ENCODE measurements at regions not wholly inside any gene's neighbourhood (a gene's known extent, or its start where the extent isn't known, plus 50 kb on each side); places are given as distances from the start of the nearest gene placed in this dataset.

DNA sequence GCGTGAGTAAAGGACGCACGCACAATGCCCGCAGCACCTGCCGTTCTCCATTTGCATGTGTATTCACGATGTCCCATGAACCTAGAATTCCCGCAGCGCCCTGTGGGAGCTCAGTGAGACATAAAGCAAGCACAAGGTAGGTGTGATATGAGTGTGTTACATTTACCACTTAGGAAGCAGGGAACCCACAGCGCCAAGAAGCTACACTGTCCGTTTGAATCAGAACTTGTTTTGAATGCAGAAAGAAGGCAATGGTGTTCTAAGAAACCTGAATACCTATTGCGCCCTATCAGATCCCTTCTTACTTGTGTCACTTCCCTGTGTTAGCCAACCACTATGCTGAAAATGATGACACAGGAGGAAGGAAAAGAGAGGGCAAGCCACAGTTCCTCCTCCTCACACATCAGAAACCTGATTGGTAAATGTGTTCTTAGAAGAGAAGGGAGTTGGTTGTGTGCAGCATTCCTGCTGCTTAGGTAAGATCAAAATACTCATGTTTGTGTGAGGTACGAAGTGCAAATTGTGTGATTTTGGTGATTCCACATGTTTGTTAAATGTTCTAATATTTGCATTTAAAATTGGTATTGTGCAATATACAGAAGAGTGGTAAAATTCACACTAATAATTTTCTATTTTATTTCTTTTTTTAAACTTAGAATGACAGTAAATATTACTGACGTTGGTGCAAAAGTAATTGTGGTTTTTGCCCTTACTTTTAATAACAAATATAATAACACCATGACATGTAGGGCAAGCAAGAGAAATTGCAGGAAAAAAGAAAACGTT, 185.4 kb downstream of the SEC23IP start:
- Histone ChIP-seq H3K36me3 (ENCODE audit: control insufficient read depth, insufficient read depth, low read length) (no peaks in the 10 kb centered on the region), H3K4me1 (no peaks in the 10 kb centered on the region), H3K9me3 (no peaks in the 10 kb centered on the region), H3K4me3 (ENCODE audit: low read depth, low read length) (no peak overlapping the region), H3K27me3 (replicated peaks; ENCODE audit: control insufficient read depth, insufficient read depth, low read length) (peaks cover 2% of the 10 kb centered on the region; the same call in 1 of the 2 replicates)
- intact Hi-C loops (cut with micrococcal nuclease; ENCODE audit: unreplicated experiment), result no loop called here
- ChIA-PET CTCF (interaction anchor here (0.6 kb wide), 1 partner anchor 95 kb away, joined by 5 read pairs; no protein-coding TSS in a partner anchor), POLR2A (no interaction called here)
- Mint-ChIP-seq H3K36me3 (ENCODE audit: insufficient read depth, unreplicated experiment) (no peaks in the 10 kb centered on the region), H3K4me1 (ENCODE audit: low read depth, unreplicated experiment) (no peaks in the 10 kb centered on the region), H3K4me3 (ENCODE audit: unreplicated experiment) (no peak overlapping the region), H3K9me3 (ENCODE audit: unreplicated experiment) (peaks cover 9% of the 10 kb centered on the region), H3K27me3 (ENCODE audit: insufficient read depth, unreplicated experiment) (peaks cover 33% of the 10 kb centered on the region), H3K27ac (ENCODE audit: unreplicated experiment) (no peak overlapping the region)
- DNase-seq, result no peak
- BruUV-seq (replicated peaks), result no TSS peak
- TF ChIP-seq, protein P1, sequence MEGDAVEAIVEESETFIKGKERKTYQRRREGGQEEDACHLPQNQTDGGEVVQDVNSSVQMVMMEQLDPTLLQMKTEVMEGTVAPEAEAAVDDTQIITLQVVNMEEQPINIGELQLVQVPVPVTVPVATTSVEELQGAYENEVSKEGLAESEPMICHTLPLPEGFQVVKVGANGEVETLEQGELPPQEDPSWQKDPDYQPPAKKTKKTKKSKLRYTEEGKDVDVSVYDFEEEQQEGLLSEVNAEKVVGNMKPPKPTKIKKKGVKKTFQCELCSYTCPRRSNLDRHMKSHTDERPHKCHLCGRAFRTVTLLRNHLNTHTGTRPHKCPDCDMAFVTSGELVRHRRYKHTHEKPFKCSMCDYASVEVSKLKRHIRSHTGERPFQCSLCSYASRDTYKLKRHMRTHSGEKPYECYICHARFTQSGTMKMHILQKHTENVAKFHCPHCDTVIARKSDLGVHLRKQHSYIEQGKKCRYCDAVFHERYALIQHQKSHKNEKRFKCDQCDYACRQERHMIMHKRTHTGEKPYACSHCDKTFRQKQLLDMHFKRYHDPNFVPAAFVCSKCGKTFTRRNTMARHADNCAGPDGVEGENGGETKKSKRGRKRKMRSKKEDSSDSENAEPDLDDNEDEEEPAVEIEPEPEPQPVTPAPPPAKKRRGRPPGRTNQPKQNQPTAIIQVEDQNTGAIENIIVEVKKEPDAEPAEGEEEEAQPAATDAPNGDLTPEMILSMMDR (IDR thresholded peaks at IDR 0.05; ENCODE audit: insufficient read depth in 1 of 2, low read depth in 1 of 2, low read length in 1 of 2, severe bottlenecking in 1 of 2, unreplicated experiment in 1 of 2), result no peak

DNA sequence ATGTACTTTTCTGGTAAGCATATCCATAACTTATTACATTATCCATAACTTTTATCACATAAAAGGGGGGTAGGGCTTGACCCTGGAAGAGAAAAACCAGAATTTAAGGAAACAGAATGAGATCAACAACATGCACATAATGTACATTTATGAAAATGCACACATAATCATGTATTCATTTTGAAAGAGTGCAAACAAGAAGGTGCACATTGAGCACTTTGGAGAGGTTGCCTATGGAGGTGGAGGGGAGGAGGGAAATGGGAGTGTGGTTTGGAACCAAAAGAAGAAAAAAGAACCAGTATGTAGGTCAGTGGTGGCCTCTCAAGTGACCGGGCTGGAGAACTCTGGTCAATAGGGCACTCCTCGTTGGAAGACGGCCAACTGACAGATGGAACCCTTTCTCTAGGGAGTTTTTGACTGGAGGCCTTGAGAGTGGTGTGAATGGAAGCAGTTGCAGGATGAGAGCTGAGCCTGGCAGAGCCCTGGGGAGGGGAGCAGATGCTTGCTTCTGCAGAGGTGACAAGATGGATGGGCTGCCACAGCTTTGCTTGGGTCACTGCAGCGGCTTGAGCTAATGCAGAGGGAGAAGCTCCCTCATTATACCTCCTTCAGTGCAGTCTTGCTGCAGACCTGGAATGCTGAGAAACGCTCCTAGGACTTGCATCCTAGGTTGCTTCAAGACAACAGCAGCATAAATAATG, 192.7 kb downstream of the SEC23IP start:
- Mint-ChIP-seq H3K27ac (ENCODE audit: unreplicated experiment) (no peak overlapping the region), H3K9me3 (ENCODE audit: unreplicated experiment) (no peaks in the 10 kb centered on the region), H3K27me3 (ENCODE audit: insufficient read depth, unreplicated experiment) (peaks cover 21% of the 10 kb centered on the region), H3K4me1 (ENCODE audit: low read depth, unreplicated experiment) (no peaks in the 10 kb centered on the region), H3K4me3 (ENCODE audit: unreplicated experiment) (no peak overlapping the region), H3K36me3 (ENCODE audit: insufficient read depth, unreplicated experiment) (no peaks in the 10 kb centered on the region)
- TF ChIP-seq, protein P1 (IDR thresholded peaks at IDR 0.05; ENCODE audit: insufficient read depth in 1 of 2, low read depth in 1 of 2, low read length in 1 of 2, severe bottlenecking in 1 of 2, unreplicated experiment in 1 of 2), result no peak
- H3K4me1 ChIP-seq, result no peaks in the 10 kb centered on the region
- H3K9me3 ChIP-seq, result no peaks in the 10 kb centered on the region
- intact Hi-C loops (cut with micrococcal nuclease; ENCODE audit: unreplicated experiment), result no loop called here
- BruUV-seq (replicated peaks), result no TSS peak
- DNase-seq, result no peak
- ChIA-PET CTCF (no interaction called here), POLR2A (no interaction called here)
- peaks cover 2% of the 10 kb centered on the region; the same call in 1 of the 2 replicates for H3K27me3 ChIP-seq (replicated peaks; ENCODE audit: control insufficient read depth, insufficient read depth, low read length)
- no peaks in the 10 kb centered on the region for H3K36me3 ChIP-seq (ENCODE audit: control insufficient read depth, insufficient read depth, low read length)
- H3K4me3 ChIP-seq (ENCODE audit: low read depth, low read length), result no peak overlapping the region

DNA sequence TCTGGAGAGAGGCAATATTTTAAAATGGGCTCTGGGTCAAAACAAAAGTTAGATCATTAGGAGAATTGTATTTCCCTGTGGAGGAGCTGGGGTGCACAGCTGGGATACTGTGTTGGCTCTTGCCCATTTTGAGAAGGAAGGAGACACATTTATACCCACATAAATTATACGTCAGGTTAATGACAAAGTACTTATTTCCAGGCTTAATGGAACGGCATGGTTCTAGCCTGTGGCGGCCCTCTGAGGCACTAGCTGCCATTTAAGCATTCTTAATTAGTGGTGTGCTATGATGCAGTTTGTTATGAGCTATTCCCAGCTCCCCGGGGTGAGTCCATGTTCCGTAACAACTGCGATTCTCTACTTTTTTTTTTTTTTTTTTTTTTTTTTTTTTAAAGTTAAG, 193.5 kb downstream of the SEC23IP start:
- POLR2A ChIA-PET, result no interaction called here
- Mint-ChIP-seq H3K9me3 (ENCODE audit: unreplicated experiment) (no peaks in the 10 kb centered on the region), H3K4me1 (ENCODE audit: low read depth, unreplicated experiment) (no peaks in the 10 kb centered on the region), H3K36me3 (ENCODE audit: insufficient read depth, unreplicated experiment) (no peaks in the 10 kb centered on the region), H3K27me3 (ENCODE audit: insufficient read depth, unreplicated experiment) (peaks cover 21% of the 10 kb centered on the region), H3K4me3 (ENCODE audit: unreplicated experiment) (no peak overlapping the region), H3K27ac (ENCODE audit: unreplicated experiment) (no peak overlapping the region)
- H3K4me3 ChIP-seq (ENCODE audit: low read depth, low read length), result no peak overlapping the region
- H3K27me3 ChIP-seq (replicated peaks; ENCODE audit: control insufficient read depth, insufficient read depth, low read length), result peaks cover 1% of the 10 kb centered on the region
- intact Hi-C loops (cut with micrococcal nuclease; ENCODE audit: unreplicated experiment), result no loop called here
- H3K4me1 ChIP-seq, result no peaks in the 10 kb centered on the region
- TF ChIP-seq, protein P1 (IDR thresholded peaks at IDR 0.05; ENCODE audit: insufficient read depth in 1 of 2, low read depth in 1 of 2, low read length in 1 of 2, severe bottlenecking in 1 of 2, unreplicated experiment in 1 of 2), result no peak
- CTCF ChIA-PET, result no interaction called here
- H3K9me3 ChIP-seq, result no peaks in the 10 kb centered on the region
- no TSS peak for BruUV-seq (replicated peaks)
- DNase-seq, result no peak
- H3K36me3 ChIP-seq (ENCODE audit: control insufficient read depth, insufficient read depth, low read length), result no peaks in the 10 kb centered on the region

Data from Caco-2 (cell line).